GM21367 (cell line): ENCODE measurements at regions not wholly inside any gene's neighbourhood (a gene's known extent, or its start where the extent isn't known, plus 50 kb on each side); places are given as distances from the start of the nearest gene placed in this dataset.

Source experiments
- ATAC-seq: cut with Tn5 transposase; IDR thresholded peaks from one replicate; pipeline ENCODE4 v1.9.1; 2021; ENCODE audit not compliant: unreplicated experiment

DNA sequence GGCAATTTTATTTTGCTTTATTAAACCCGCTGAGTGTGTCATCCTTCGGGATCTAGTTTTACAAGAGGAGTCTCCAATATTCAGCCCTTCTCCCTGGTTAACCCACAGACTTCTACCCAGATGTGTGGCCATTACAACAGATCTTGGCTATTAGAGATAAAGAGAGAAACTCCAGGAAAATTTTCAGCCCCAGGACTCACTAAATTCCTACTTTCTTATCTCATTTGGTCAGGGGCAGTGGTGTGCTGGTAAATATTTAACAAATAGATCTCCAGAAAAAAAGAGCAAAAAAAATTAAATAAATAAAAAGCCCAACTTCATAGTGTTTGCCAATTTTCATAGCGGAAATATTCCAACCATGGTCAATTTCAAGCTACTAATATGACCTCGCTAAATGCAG is 168.4 kb downstream of the RND3 start:
- ATAC-seq = no peak

DNA sequence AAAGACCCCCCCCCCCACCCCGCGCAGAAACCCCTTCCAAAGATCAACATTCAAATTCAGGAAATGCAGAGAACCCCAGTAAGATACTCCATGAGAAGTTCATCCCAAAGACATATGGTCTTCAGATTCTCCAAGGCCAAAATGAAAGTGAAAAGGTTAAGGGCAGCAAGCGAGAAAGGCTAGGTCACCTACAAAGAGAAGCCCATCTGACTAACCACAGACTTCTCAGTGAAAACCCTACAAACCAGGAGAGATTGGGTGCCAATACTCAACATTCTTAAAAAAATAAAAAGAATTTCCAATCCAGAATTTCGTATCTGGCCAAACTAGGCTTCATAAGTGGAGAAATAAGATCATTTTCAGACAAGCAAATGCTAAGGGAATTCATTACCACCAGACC is 175.2 kb downstream of the RND3 start:
- no peak for ATAC-seq

DNA sequence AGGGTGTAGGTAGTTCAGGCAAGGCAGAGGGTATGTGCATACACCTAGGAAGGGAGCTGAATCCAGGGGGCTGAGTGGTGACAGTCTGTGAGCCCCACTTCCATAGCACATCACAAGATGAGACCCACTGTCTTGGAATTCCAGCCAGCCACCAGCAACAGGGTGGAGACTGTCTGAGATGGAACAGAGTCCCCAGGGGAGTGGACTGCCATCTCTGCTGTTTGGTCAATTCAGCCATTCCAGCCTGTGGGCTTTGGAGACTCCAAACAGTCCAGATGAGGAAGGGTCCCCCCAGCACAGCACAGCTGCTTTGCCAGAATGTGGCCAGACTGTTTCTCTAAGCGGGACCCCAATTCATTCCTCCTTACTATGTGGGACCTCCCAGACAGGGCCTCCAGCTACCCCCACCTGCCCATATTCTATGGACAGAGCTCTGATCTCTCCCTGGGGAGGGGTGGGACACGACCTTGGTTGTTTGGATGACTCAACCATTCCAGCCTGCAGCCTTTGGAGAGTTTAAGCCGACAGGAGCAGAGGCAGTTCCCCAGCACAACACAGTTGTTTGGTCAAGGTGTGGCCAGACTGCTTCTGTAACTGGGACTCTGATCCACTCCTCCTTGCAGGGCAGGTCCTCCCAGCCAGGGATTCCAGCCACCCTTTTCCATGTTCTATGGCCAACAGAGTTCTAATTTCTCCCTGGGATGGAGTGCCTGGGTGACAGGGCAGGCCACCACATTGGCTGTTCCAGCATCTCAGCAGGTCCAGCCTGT is 178.0 kb downstream of the RND3 start:
- no peak for ATAC-seq

DNA sequence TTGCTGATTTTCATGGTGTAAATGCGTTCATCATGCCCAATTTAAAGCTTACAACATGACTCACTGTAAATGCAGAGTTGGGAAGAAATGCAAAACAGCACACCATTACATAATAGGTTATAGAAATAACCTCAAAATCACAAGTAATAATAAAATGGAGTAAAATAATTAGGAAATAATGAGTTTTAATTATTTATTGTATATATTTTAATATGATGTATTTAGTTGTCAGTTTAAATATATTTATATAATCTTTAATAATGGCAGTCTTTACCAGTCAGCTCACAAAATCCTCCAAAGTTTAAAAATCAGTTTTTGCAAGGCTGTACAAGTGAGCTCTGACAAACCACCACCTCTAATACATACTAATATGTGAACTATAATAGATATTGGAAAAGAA is 180.2 kb downstream of the RND3 start:
- ATAC-seq = no peak

DNA sequence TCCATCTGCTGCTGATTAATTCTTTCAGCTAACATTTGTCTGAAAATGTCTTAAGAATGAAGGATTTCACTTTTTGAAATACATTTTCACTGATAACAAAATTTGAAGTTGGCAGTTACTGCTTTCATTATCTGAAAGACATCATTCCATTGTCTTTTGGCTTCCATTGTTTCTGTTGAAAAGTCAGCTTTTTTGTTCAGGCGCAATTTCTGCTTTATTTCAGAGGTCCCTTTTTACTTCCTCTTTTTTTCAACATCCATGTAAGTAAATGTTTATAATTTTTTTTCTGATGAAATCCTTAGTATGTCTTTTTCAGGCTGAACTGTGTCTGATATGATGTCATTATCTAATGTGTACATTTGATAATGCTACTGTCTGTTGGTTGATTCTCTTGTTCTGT is 184.2 kb downstream of the RND3 start:
- ATAC-seq = no peak

DNA sequence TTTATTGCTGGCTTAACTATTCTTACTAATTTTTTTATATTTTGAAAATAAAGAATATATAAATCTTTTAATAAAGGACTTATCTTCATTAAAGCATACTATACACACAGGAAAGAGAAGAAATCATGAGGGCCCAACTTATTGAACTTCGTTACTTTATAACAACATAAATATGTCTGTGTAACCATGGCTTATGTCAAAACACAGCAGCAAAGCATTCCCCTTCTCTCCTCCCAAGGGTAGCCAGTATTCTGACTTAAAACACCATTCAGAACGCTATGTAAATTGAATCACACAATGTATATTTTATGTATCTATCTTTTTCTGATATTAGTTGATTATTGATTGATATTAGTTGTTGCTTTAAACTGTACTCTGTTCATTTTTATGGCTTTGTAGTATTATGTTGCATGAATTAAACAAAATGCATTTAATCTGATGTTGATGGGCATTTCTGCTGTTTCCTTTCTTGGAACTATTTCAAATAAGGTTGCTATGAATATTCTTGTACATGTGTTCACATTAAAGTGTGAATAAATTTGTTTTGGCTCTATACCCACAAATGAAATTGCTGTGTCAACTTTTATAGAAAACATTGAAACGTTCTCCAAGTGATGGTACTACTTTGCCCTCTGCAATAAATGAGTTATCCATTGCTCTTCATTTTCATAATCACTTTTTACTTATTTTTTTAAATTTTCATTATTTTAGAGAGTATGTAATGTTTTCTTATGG is 188.7 kb downstream of the RND3 start:
- no peak for ATAC-seq

DNA sequence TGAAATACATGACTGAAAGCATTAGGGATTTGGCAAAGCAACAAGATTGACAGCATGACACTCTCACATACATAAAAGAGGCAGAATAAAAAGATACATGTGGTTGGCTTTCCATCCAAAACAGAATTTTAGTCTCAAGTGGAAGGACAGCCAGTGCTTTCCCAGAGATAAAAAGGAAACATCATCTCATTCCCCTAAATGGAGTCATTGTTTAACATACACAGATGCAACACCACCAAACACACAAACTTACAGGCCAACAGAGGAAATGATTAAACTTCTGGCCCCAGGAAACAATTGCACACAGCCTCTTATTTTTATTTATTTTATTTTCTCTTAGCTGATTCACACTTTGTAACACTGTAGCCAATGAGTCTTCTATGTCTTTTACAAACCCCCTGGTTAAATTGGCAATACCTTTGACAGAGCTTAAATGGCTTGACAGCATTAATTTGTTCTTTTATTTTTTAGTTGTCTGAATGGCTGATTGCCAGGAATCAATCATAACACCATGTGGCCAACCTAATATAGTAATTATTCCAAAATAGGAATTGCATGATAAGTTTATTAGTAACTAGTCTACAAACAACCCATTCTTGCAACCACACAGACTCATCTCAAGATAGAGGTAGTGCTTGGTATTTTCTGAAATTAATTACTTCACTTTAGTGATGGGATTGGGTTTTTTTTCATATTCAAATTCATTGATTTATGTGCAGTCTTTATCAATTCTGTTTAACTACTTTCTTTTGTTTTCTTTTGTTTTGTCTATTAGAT is 190.5 kb downstream of the RND3 start:
- ATAC-seq = no peak

DNA sequence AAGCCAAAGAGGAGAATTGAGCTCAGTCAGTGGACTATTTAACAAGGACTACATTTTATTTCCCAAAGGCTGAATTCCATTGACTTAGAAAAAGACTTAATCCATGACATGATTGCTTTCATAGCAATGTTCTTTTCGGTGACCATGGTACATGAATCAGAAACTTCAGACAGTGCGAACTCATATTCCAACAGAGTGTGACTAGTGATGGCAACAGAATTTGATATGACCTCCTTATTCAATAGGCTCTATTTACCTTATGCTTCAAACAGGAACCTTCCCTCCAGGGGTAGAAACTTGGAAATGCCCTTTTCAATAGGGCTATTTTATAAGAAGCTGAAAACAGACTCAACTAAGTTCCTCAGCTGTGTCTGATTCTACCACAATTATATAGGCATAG is 191.9 kb downstream of the RND3 start:
- ATAC-seq = no peak

DNA sequence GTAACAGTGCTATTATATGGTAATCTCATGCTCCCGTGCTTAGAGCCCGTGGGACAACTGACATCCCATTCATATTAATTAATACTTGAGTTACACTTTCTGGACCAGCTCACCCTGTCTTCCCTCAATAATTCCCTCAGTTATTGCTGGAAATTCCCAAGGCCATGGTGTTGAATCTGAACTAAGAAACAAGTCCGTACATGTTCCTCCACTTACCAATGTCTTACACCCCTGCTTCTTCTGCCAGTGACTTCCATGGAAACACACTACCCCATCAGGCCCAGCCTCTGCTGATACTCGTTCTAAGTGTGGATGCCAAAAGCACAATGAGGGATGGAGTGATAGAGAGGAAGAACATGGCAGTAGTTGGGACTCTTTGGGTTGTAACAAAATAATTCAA is 193.7 kb downstream of the RND3 start:
- ATAC-seq = no peak

DNA sequence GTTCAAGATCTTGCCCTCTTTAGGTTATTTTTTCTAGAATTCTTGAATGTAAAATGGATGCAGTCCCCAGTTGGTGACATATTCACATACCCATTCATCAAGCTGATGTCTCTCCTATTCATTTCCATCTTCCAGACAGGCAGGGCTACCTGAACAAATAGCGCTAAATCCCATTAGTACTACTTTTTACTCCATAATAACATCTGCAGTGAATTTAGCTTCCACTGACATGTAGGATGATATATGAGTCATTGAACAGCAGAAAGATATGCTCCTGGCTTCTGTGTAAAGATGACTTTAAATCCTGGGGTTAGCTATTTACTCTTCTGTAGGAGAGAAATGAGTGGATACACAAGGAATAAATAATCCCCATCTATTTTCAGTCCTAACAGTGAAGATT is 194.7 kb downstream of the RND3 start:
- no peak for ATAC-seq

DNA sequence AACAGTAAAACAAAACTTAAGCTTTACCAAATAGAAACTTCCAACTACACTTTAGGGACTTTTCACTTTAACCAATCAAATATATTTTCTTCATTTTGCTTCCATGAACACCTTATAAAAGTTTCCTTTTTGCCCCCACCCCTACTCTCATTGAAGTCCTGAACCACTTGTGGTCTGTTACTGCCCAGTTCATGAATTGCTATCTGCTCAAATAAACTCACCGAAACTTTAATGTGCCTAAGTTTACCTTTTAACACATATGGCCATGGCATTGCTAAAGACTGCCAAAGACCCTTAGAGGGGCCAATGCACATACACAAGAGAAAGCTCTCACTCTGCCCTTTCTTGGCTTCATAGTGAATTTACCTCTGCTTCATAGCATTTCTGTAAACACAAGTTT is 195.3 kb downstream of the RND3 start:
- ATAC-seq = no peak

DNA sequence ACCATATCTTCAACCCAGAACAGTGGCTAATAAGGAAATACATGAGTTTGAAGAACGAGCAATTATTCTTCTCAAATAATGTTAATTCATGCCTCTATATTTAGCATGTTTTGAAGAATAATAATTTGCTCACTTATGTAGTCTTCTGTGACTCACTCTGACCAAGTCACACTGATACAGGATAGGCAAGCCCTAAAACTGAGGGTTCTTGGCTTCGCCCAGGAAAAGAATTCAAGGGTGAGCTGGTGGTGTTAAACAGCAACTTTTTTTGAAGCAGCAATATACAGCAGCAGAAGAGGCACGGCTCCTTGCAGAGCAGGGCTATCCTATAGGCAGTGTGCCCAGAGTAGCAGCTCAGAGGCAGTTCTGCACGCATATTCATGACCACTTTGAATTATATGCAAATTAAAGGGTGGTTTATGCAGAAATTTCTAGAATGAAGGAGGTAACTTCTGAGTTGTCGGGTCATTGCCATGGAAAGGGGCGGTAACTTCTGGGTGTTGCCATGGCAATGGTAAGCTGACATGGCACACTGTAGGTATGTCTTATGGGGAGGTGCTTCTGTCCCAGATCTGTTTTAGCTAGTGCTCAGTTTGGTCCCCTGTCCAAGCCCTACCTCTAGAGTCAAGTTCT is 200.6 kb downstream of the RND3 start:
- ATAC-seq = no peak

DNA sequence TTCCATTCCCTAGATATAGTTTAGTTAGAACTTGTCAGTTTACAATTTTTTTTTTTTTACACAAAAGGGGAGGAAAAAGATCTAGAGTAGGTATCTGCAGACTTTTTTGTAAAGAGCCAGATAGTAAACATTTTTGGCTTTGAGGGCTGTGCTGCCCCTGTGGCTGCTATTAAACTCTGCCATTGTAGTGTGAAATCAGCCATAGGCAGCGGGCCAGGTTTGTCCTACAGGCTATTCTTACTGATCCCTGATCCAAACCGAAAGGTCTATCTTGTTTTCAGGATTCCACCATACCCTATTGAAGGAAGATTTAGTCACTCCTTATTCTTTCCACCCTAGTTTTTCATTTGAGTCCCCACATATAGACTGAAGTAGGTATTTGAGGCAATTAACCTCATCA is 203.4 kb downstream of the RND3 start:
- ATAC-seq = no peak

DNA sequence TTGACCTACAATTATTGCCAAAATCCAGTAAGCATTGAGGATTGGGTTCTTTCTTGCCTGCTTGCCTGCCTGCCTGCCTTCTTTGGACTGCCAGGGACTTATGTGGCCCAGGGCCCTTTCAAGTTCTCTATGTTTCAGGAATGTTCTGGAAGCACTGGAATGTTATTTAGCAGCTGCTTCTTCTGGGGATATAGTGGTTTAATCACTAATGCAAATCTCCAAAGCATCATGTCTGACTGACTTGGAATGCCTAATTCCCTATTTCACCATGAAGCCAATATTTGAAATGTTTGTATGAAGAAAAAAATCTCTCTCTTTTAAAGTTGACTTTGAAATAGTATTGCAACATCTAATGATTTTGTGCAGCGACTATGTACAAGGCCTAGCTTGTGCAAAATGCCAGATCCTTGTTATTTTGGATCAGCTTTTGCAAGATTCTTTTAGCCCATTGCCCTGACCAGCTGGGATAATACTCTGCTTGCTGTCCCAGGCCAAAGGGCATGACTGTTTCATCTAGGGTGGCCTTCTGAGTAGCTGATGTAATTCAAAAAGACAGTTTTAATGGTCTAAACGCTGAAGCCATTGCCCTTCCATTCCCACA is 204.6 kb downstream of the RND3 start:
- no peak for ATAC-seq

DNA sequence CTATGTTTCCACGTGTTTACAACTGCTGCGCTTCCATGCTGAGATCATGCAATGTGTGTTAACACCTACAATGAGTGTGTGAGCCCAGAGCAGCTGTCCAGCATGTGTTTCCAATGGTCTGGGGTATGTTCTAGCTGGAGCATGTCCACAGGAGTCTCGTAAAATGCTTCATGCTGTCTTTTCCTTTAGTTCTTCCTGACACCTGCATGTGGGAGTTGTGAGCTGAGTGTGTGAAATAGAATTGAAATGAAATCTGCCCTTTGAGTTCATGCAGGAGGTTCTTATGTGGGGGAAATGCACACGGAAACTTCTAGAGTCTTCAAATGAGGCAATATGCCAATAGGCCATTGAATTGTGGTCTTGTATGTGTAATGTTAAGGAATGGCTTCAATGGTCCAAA is 205.1 kb downstream of the RND3 start:
- no peak for ATAC-seq

DNA sequence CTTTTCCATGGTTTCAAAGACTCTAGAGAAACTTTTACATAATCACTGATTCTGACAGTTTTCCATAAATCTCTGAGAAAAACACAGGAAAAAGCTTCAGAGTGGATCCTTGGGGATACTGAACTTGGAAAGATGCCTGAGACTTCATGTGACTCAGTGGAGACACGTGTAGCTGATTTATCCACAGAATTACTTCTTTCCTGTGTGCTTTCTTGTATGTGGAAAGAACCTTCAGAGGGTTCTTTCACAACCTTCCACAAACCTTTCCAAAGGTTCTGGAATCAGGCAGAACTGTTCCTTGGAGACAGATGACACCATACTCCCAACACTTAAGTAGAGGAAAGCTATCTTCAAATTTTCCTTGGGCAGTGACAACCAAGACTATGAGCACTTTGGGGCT is 207.2 kb downstream of the RND3 start:
- no peak for ATAC-seq

DNA sequence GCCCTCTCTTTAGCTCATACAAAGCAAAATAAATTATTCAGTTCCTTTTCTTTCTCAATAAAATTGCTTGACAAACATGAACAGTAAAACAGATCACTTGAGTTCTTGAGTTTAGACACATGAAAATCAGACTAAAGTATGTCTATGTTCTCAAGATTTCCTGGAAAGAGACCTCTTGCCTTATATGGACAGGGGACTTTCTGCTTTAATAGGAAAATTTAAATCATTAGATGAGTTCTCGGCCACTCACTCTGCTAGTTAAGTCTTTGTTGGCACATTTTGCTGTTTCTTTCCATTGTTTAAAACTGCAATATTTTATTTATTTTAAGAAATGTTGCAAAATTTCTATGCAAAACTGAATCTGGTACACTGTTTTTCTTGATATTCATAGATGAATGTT is 207.8 kb downstream of the RND3 start:
- ATAC-seq = no peak

DNA sequence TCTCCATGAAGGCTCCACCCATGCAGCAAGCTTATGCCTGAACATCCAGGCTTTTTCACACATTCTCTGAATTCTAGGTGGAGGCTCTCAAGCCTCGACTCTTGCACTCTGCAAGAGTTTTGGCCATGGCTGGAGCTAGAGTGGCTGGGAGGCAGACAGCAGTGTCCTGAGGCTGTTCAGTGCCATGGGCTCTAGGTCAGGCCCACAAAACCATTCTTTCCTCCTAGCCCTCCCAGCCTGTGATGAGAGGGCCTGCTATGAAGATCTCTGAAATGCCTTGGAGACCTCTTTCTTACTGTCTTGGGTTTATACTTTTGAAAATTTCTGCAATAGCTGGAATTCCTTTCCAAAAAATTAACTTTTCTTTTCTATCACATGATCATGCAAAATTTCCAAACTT is 210.7 kb downstream of the RND3 start:
- ATAC-seq = no peak

DNA sequence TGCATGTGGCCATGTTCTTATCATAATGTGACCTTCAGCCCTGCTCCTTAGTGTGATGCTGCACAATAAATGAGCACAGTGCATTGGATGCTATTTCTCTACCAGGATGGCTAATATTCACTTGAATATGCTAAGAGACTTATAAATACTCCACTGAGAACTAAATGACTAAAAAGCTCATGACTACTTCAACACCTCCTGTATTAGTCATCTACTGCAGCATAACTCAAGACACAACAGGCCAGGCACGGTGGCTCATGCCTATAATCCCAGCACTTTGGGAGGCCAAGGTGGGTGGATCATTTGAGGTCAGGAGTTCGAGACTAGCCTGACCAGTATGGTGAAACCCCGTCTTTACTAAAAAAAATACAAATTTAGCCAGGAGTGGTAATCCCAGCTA is 213.4 kb downstream of the RND3 start:
- no peak for ATAC-seq

DNA sequence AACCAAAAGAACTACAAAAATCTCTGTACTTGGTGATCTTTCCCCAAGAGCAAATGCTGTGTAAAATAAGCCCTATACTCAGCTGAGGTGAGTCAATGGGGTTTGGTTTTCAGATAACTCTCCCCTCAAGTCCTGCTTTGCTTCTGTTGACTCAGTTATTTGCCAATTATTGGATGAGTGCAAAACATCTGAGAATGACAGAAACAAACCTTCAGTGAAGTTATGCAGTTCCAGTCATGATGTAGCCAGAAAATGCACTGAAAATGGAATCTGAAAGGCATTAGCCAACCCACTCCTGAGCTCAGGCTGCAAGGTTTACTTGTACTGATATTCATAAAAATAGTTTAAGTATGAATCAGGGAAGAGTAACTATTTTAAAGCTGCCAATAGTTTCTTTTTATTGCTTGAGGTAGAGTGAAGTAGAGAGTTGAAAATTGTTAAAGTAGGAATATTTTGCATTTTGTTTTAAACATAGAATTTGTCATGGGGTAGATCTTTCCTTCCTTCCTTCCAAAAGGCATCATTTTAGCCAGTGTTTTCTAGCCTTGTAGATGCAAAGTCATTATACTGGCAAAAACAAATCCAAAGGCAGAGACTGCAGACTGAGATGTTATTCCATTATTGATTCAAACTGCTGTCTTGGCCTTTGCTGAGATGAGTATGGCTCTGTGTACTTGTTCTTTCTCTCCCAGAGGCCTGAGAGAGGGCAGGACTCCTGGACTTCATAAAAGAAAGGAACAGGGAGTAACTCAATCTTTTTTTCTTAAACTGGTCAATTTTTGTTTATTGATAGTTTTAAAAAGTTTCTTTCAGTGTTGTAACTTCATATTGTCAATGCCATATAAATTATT is 215.3 kb downstream of the RND3 start:
- ATAC-seq = no peak
